ENCODE measurements at regions not wholly inside any gene's neighbourhood (a gene's known extent, or its start where the extent isn't known, plus 50 kb on each side); places are given as distances from the start of the nearest gene placed in this dataset.

DNA sequence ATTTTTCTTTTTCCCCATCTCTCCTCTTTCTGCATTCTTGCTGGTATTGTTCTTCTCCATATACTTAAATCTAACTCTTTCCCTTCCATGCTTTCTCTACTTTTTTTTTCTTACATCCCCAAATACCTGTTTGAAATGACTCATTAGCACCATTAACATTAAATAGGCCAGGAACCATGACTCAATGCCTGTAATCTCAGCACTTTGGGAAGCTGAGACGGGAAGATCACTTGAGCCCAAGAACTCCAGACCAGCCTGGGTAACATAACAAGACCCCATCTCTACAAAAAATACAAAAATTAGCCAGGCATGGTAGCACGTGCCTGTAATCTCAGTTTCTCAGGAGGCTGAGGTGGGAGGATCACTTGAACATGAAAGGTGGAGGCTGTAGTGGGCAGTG, 1026.8 kb downstream of the GATA3 start:
- no peak for TF ChIP-seq POLR2A (IDR thresholded peaks at IDR 0.05)
- TF ChIP-seq, protein P1, sequence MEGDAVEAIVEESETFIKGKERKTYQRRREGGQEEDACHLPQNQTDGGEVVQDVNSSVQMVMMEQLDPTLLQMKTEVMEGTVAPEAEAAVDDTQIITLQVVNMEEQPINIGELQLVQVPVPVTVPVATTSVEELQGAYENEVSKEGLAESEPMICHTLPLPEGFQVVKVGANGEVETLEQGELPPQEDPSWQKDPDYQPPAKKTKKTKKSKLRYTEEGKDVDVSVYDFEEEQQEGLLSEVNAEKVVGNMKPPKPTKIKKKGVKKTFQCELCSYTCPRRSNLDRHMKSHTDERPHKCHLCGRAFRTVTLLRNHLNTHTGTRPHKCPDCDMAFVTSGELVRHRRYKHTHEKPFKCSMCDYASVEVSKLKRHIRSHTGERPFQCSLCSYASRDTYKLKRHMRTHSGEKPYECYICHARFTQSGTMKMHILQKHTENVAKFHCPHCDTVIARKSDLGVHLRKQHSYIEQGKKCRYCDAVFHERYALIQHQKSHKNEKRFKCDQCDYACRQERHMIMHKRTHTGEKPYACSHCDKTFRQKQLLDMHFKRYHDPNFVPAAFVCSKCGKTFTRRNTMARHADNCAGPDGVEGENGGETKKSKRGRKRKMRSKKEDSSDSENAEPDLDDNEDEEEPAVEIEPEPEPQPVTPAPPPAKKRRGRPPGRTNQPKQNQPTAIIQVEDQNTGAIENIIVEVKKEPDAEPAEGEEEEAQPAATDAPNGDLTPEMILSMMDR (IDR thresholded peaks at IDR 0.05): no peak
- Histone ChIP-seq H3K27ac (no peak overlapping the region), H3K9me3 (no peaks in the 10 kb centered on the region), H3K27me3 (no peaks in the 10 kb centered on the region), H3K4me1 (no peaks in the 10 kb centered on the region), H3K4me3 (replicated peaks in 1 of 3) (no peak overlapping the region), H3K36me3 (no peaks in the 10 kb centered on the region)
- 70 to 83% methylated on average over 2 of the region's 2 CpGs for WGBS, 2 donors
- intact Hi-C loops (cut with DNase I): no loop called here
- DNase-seq: no peak

DNA sequence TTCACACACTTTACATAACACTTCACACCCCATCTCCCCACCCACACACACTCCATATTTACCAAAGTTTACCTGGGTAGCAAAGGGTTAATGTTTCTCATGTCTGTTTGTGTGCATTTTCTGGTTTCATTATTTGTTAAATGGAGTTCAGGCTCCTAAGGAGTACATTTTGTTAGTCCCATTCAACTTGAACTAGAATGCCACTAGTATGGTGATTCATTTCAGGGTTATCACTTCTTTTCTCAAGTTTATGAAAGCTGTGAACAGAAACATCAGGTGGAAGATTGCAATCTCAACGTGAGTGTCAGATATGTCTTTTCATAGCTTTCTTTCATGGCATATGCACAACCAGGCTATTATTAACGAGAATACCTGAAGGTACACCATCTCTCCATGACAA, 1027.5 kb downstream of the GATA3 start:
- no peak overlapping the region for H3K4me3 ChIP-seq (replicated peaks in 1 of 3)
- TF ChIP-seq, protein P1 (IDR thresholded peaks at IDR 0.05): no peak
- no peak for TF ChIP-seq POLR2A (IDR thresholded peaks at IDR 0.05)
- no peaks in the 10 kb centered on the region for H3K27me3 ChIP-seq
- intact Hi-C loops (cut with DNase I): no loop called here
- H3K27ac ChIP-seq: no peak overlapping the region
- no peaks in the 10 kb centered on the region for H3K36me3 ChIP-seq
- no peak for DNase-seq
- H3K4me1 ChIP-seq: no peaks in the 10 kb centered on the region
- 48 to 62% methylated on average over 2 of the region's 2 CpGs for WGBS, 2 donors
- H3K9me3 ChIP-seq: no peaks in the 10 kb centered on the region

DNA sequence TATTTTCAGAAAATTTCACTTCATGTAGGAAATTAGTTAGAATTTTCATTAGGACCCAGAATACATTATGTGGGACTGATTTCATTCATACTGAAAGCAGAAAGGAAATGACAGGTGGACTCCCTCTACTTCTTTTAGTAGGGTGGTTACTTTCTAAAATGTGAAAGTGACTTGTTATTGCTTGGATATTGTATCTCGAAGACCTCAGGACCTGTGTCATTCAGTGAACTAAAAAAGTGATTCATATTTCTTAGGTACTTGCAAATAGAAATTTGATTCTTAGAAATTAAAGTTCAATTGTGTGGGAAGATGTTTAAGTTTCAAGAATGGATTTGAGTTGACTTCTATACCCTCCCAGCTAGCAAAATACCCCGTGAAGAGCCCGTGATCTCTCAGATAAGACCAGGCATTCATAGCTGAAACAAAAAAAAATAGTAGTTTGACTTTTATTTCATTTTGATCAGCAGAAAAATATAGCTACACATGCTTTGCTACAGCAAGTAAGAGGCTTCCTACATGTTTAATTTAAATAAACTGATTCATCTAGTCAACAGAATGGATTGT, 1037.1 kb downstream of the GATA3 start:
- Histone ChIP-seq H3K4me1 (no peaks in the 10 kb centered on the region), H3K27ac (no peak overlapping the region), H3K4me3 (replicated peaks in 1 of 3) (no peak overlapping the region), H3K36me3 (no peaks in the 10 kb centered on the region), H3K9me3 (no peaks in the 10 kb centered on the region), H3K27me3 (no peaks in the 10 kb centered on the region)
- DNase-seq: no peak
- 75 to 77% methylated on average over 3 of the region's 3 CpGs for WGBS, 2 donors
- TF ChIP-seq POLR2A (IDR thresholded peaks at IDR 0.05): no peak
- TF ChIP-seq, protein P1 (IDR thresholded peaks at IDR 0.05): no peak
- intact Hi-C loops (cut with DNase I): no loop called here

DNA sequence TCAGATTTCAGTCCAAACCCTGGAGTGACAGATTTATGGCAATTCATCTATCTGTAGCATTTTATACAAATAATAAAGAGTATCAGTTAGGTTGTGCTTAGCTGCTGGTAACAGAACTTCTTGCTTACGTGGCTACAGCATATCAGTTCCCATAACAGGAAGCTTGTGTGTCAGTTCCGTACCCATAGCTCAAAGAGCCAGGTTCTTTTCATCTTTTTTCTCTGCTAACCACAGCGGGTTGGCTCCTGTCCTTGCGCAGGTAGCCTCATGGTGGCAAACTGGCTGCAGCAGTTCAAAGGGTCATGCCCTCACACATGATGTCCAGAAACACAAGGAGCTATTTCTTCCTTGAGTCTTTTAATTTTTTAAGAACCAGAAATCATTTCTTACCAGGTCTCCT, 1041.8 kb downstream of the GATA3 start:
- H3K27ac ChIP-seq: no peak overlapping the region
- no peak for DNase-seq
- no peaks in the 10 kb centered on the region for H3K27me3 ChIP-seq
- H3K9me3 ChIP-seq: no peaks in the 10 kb centered on the region
- WGBS, 2 donors: 89 to 90% methylated on average over 4 of the region's 4 CpGs
- no peak for TF ChIP-seq POLR2A (IDR thresholded peaks at IDR 0.05)
- TF ChIP-seq, protein P1 (IDR thresholded peaks at IDR 0.05): no peak
- H3K4me3 ChIP-seq (replicated peaks in 1 of 3): no peak overlapping the region
- H3K36me3 ChIP-seq: no peaks in the 10 kb centered on the region
- intact Hi-C loops (cut with DNase I): no loop called here
- H3K4me1 ChIP-seq: no peaks in the 10 kb centered on the region

DNA sequence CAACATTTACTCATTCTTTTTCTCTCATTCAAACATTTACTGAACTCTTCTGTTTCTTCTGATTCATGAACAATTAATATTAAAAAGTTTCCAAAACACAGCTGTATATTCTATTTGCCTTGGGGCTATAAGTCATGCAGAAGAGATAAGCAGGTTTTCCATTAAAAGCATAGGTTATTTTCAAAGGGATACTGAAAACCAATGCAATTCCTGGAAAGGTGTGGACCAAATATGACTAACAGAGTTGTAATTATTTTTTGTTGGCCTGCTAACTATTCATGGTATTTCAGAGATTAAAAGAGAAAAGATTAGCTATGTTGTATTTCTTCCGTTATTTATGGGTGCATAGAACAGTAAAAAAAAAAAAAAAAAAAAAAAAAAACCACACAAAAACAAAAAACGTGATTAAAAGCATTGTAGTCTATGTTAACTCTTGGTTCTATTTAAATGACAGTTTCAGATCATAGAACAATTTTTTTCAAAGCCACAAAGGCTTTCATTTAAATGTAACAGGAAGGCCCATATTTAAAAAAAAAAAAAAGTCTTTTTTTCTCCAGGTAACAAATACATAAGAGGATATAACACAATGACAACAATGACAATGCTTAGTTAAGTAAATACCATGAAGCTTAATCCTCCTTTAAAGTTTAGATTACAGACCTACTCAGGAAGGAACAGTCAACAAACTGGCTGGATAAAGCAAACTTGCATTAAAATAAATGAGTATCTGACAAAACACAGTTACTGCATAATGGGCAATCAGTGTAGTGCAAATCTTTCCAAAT, 1042.9 kb downstream of the GATA3 start:
- H3K4me1 ChIP-seq: no peaks in the 10 kb centered on the region
- no peaks in the 10 kb centered on the region for H3K9me3 ChIP-seq
- TF ChIP-seq POLR2A (IDR thresholded peaks at IDR 0.05): no peak
- TF ChIP-seq, protein P1 (IDR thresholded peaks at IDR 0.05): no peak
- 54 to 57% methylated on average over 2 of the region's 2 CpGs for WGBS, 2 donors
- no peak for DNase-seq
- no peak overlapping the region for H3K27ac ChIP-seq
- intact Hi-C loops (cut with DNase I): no loop called here
- no peaks in the 10 kb centered on the region for H3K27me3 ChIP-seq
- H3K4me3 ChIP-seq (replicated peaks in 1 of 3): no peak overlapping the region
- no peaks in the 10 kb centered on the region for H3K36me3 ChIP-seq

Measured in thyroid gland (tissue), 4 donors.